ENCODE measurements at regions not wholly inside any gene's neighbourhood (a gene's known extent, or its start where the extent isn't known, plus 50 kb on each side); places are given as distances from the start of the nearest gene placed in this dataset.

DNA sequence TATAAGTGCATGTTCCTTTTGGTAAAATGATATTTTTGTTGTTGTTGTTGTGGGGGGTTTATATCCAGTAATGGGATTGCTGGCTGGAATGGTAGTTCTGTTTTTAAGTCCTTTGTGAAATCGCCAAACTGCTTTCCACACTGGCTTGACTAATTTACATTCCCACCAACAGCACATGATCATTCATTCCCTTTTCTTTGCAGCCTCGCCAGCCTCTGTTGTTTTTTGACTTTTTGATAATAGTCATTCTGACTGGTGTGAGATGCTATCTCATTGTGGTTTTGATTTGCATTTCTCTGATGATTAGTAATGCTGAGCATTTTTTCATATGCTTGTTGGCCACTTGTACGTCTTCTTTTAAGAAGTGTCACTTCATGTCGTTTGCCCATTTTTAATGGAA, 188.5 kb upstream of the CHRM3 start (continued):
- TF ChIP-seq MGA (IDR thresholded peaks at IDR 0.05) (no peak), RNF2 (IDR thresholded peaks at IDR 0.05) (no peak), POLR2AphosphoS5 (IDR thresholded peaks at IDR 0.05; ENCODE audit: control insufficient read depth, insufficient read depth, low read depth, low read length) (no peak), ZNF184 (CRISPR knock-in tag; IDR thresholded peaks at IDR 0.05) (no peak), JUNB (CRISPR knock-in tag; conservative IDR thresholded peaks at IDR 0.05) (no peak), FOXK1 (CRISPR knock-in tag; IDR thresholded peaks at IDR 0.05; ENCODE audit: borderline replicate concordance) (no peak), ZBTB5 (IDR thresholded peaks at IDR 0.05) (no peak), NELFE (IDR thresholded peaks at IDR 0.05; ENCODE audit: insufficient read depth, insufficient read length) (no peak), ESRRA (IDR thresholded peaks at IDR 0.05; ENCODE audit: borderline replicate concordance, low read depth) (no peak), RUNX1 (IDR thresholded peaks at IDR 0.05; ENCODE audit: low read depth) (no peak), NFE2L1 (tag; IDR thresholded peaks at IDR 0.05; ENCODE audit: borderline replicate concordance, low read depth) (no peak), ZFX (CRISPR knock-in tag; IDR thresholded peaks at IDR 0.05) (no peak), HDAC1 (IDR thresholded peaks at IDR 0.05) (no peak), UBTF (IDR thresholded peaks at IDR 0.05; ENCODE audit: borderline replicate concordance in 1 of 2, low read depth in 2 of 2, low read length in 2 of 2) (no peak)

Data from K562 (cell line).